HEK293T (cell line): ENCODE measurements at regions not wholly inside any gene's neighbourhood (a gene's known extent, or its start where the extent isn't known, plus 50 kb on each side); places are given as distances from the start of the nearest gene placed in this dataset.

ENCODE experiments used
- CTCF ChIA-PET: fragments of 350-600 bp; formaldehyde crosslinking; extraction: SDS; loops from one replicate; lab custom pipeline; 2021; ENCODE audit warnings: antibody characterized with exemption, inconsistent platforms; lab: Yijun Ruan, JAX
- POLR2A ChIA-PET: fragments of 350-600 bp; formaldehyde crosslinking; extraction: SDS; loops from one replicate; lab custom pipeline; 2020; ENCODE audit warnings: antibody characterized with exemption, inconsistent platforms; lab: Yijun Ruan, JAX
- DNase-seq: peaks from one replicate; pipeline ENCODE4 v3.0.0; 2012; ENCODE audit warnings: mixed read lengths; ENCODE audit errors: extremely low spot score
- ARNT ChIP-seq: fragments of 450-650 bp; IDR thresholded peaks from 2 replicates; pipeline ENCODE4 v1.6.1; 2017; ENCODE audit warnings: mild to moderate bottlenecking
- BHLHE40 ChIP-seq: fragments of 450-650 bp; IDR thresholded peaks from 2 replicates; pipeline ENCODE4 v1.6.1; 2016; ENCODE audit warnings: mild to moderate bottlenecking, moderate library complexity, borderline replicate concordance
- CTBP1 ChIP-seq: fragments of 450-650 bp; IDR thresholded peaks from 2 replicates; pipeline ENCODE4 v1.6.1; 2016; ENCODE audit warnings: borderline replicate concordance
- ELF4 ChIP-seq: fragments of 450-650 bp; IDR thresholded peaks from 2 replicates; pipeline ENCODE4 v1.6.1; 2017; ENCODE audit warnings: antibody characterized with exemption
- FOXA1 ChIP-seq: fragments of 450-650 bp; IDR thresholded peaks from 2 replicates; pipeline ENCODE4 v1.6.1; 2016; ENCODE audit warnings: mild to moderate bottlenecking
- FOXK2 ChIP-seq: fragments of 450-650 bp; IDR thresholded peaks from 2 replicates; pipeline ENCODE4 v1.6.1; 2016; ENCODE audit warnings: mild to moderate bottlenecking
- FOXM1 ChIP-seq: fragments of 450-650 bp; IDR thresholded peaks from 2 replicates; pipeline ENCODE4 v1.6.1; 2017; ENCODE audit warnings: mild to moderate bottlenecking, borderline replicate concordance
- HDGF ChIP-seq: fragments of 450-650 bp; IDR thresholded peaks from 2 replicates; pipeline ENCODE4 v1.6.1; 2017; ENCODE audit warnings: antibody characterized with exemption, borderline replicate concordance
- L3MBTL2 ChIP-seq: fragments of 450-650 bp; conservative IDR thresholded peaks from 2 replicates; pipeline ENCODE4 v1.6.1; 2016; ENCODE audit warnings: mild to moderate bottlenecking
- LEF1 ChIP-seq: fragments of 450-650 bp; IDR thresholded peaks from 2 replicates; pipeline ENCODE4 v1.6.1; 2017; ENCODE audit warnings: mild to moderate bottlenecking, borderline replicate concordance
- NFRKB ChIP-seq: fragments of 450-650 bp; IDR thresholded peaks from 2 replicates; pipeline ENCODE4 v1.6.1; 2016; ENCODE audit warnings: mild to moderate bottlenecking, moderate library complexity
- SP1 ChIP-seq: fragments of 450-650 bp; IDR thresholded peaks from 2 replicates; pipeline ENCODE4 v1.6.1; 2017
- SUZ12 ChIP-seq: fragments of 450-650 bp; IDR thresholded peaks from 2 replicates; pipeline ENCODE4 v1.6.1; 2016; ENCODE audit warnings: mild to moderate bottlenecking
- TARDBP ChIP-seq: fragments of 450-650 bp; IDR thresholded peaks from 2 replicates; pipeline ENCODE4 v1.6.1; 2016
- ZNF384 ChIP-seq: fragments of 450-650 bp; IDR thresholded peaks from 2 replicates; pipeline ENCODE4 v1.6.1; 2016
- TF ChIP-seq, protein P1 (sequence below): fragments of 450-650 bp; IDR thresholded peaks from 2 replicates; pipeline ENCODE4 v1.6.1; 2016

DNA sequence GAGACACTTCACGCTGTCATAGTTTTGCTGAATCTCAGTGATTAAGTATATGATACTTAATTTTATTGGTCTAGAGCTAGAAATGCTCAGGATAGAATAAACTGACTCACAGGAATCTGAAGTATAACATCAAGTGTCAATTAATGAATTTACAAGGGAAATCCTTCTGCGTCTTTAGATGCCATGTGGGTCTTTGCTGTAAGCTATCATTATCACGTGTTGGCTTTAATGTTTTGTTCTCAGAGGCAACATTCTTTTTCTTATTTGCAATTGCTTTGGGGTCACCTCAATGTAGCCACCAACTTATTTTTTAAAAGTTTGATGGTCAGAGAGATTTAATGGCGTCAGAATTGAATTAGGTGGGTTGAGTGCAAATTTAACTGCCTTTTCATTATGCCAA lies 680.1 kb upstream of the PTBP2 start:
- CTCF ChIA-PET, result no interaction called here
- DNase-seq, result no peak
- POLR2A ChIA-PET, result no interaction called here
- TF ChIP-seq FOXM1, result no peak
- TF ChIP-seq ELF4, result no peak
- TF ChIP-seq FOXA1, result no peak
- no peak for TF ChIP-seq SP1
- no peak for TF ChIP-seq CTBP1
- TF ChIP-seq LEF1, result no peak
- TF ChIP-seq FOXK2, result no peak
- TF ChIP-seq L3MBTL2, result no peak
- no peak for TF ChIP-seq ZNF384
- TF ChIP-seq, protein P1, sequence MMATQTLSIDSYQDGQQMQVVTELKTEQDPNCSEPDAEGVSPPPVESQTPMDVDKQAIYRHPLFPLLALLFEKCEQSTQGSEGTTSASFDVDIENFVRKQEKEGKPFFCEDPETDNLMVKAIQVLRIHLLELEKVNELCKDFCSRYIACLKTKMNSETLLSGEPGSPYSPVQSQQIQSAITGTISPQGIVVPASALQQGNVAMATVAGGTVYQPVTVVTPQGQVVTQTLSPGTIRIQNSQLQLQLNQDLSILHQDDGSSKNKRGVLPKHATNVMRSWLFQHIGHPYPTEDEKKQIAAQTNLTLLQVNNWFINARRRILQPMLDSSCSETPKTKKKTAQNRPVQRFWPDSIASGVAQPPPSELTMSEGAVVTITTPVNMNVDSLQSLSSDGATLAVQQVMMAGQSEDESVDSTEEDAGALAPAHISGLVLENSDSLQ, result no peak
- no peak for TF ChIP-seq ARNT

DNA sequence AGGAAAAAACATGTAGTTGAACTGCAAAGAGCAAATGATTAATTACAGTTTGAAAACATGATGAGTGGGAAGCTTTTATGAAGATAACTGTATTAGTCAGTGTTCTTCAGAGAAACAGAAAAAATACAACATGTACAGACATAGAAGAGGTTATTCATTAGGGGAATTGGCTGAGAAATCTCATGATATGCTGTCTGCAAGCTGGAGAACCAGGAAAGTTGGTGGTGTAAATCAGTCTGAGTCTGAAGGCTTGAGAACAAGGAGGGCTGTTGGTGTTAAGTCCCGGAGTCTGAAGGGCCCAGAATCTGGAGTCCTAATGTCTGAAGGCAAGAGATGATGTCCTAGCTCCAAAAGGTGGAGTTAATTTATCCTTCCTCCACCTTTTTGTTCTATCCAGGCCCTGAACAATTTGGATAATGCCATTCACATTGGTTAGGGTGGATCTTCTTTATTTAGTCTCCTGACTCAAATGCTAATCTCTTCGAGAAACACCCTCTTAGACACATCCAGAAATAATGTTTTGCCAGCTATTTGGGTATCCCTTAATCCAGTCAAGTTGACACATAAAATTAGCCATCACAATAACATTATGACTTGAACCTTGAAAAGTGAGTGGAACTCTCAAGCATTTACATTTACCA lies 672.9 kb upstream of the PTBP2 start:
- DNase-seq, result no peak
- TF ChIP-seq HDGF, result no peak
- no peak for TF ChIP-seq ARNT
- TF ChIP-seq CTBP1, result no peak
- no peak for TF ChIP-seq NFRKB
- TF ChIP-seq BHLHE40, result no peak
- no peak for TF ChIP-seq ZNF384
- no peak for TF ChIP-seq ELF4
- no peak for TF ChIP-seq LEF1
- CTCF ChIA-PET, result no interaction called here
- POLR2A ChIA-PET, result no interaction called here

DNA sequence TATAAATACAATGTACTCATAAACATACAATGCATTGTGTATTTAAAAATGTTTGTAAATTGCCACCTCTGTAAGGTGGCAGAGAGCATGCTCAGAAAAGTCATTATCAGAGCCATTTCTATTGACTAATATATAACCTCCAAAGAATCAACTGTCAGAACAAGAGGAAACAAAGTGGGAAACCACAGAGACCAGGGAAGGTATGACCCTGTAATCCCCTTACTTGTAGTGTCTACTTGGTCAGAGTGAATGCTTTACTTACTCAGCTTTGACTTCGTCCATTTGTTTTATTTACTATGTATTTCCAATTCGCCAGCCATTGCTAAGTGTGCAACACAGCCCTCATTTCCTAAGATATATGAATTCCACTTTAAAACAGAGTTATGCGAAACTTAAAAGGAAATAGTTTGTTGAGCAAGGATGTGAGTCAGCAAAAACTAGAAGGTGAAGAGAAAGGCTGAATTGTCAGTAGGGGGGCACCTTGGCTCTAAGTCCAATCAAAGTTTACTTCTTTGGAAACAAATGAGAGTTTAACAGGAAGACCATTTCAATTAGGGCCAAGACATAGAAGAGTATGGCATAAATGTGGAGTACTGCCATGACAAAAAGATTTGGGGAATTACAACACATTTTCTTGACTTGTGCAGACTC lies 671.7 kb upstream of the PTBP2 start:
- CTCF ChIA-PET, result no interaction called here

DNA sequence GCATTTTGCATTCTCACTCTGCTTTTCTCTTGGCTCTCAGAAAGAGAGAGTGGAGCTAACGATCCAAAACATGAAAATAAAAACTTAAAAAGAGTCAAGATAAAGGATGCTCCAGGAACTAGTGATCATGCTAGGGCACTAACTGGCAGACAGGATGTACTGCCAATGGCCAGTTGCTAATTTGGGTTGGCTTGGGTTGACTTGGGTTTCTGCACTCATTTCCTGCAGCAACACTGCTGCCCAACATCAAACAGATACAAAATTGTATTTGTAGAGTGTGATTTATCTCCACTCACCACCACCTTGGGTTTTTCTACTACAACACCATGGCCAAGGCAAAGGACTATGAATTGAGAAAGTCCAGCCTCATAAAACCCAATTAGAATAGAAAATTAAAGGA lies 662.3 kb upstream of the PTBP2 start:
- TF ChIP-seq FOXA1 (no peak), NFRKB (no peak)
- CTCF ChIA-PET, result no interaction called here

More for the DNA sequence above, 671.7 kb upstream of the PTBP2 start:
- POLR2A ChIA-PET, result no interaction called here
- DNase-seq, result no peak
- TF ChIP-seq TARDBP, result no peak
- no peak for TF ChIP-seq SUZ12
- TF ChIP-seq ARNT, result no peak
- TF ChIP-seq NFRKB, result no peak
- TF ChIP-seq CTBP1, result no peak
- no peak for TF ChIP-seq FOXM1
- no peak for TF ChIP-seq SP1
- TF ChIP-seq, protein P1, result no peak
- no peak for TF ChIP-seq FOXA1
- no peak for TF ChIP-seq L3MBTL2

DNA sequence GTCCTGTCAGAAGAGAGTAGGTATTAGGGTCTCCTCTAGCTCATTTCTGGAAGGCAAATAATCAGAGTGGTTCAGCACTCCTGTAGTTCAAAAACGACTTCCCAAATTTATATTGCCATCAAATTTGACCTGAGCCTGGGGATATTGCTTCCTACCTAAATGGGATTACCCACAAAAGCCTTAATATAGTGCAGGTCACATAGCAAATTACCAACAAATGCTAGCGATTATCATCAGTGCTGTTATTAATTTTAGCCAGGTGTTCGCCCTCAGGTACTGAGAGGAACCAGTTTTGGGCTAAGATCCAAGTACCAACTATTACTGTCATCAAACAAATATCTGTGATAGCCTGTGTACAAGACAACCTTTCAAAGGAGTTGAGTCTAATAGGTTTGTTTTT lies 661.8 kb upstream of the PTBP2 start:
- ChIA-PET POLR2A (no interaction called here), CTCF (no interaction called here)
- TF ChIP-seq BHLHE40 (no peak), HDGF (no peak), FOXK2 (no peak), SUZ12 (no peak), LEF1 (no peak), FOXA1 (no peak), SP1 (no peak), ELF4 (no peak)
- no peak for DNase-seq

More for the DNA sequence above, 662.3 kb upstream of the PTBP2 start:
- POLR2A ChIA-PET, result no interaction called here
- no peak for DNase-seq

DNA sequence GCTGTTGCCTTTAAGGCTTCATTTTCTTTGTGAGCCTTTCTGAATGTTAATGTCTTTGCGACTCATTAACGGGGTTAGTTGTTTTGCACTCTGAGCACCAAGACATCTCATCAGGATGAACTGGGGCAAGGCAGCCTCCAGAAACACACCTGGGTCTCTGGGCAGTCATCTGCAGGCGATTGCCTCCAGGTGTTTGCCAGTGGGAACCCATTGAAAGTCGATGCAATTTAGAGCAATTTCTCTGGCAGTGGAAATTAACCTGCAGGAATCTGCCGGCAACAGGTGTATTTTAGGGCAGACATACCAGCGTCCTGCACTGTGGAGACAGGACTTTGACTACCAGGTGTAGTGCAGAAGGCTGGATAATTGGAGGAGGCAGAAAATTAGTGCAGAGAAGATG lies 661.0 kb upstream of the PTBP2 start:
- TF ChIP-seq FOXA1, result no peak
- no peak for TF ChIP-seq SUZ12
- TF ChIP-seq NFRKB, result no peak
- TF ChIP-seq ARNT, result no peak
- no peak for TF ChIP-seq FOXK2
- TF ChIP-seq ELF4, result no peak
- no peak for TF ChIP-seq BHLHE40
- TF ChIP-seq LEF1, result no peak
- no peak for TF ChIP-seq CTBP1
- TF ChIP-seq L3MBTL2, result no peak
- TF ChIP-seq HDGF, result no peak
- no peak for TF ChIP-seq TARDBP
- TF ChIP-seq, protein P1, result no peak
- TF ChIP-seq ZNF384, result no peak
- no peak for TF ChIP-seq SP1
- TF ChIP-seq FOXM1, result no peak
- CTCF ChIA-PET, result no interaction called here
- POLR2A ChIA-PET, result no interaction called here
- no peak for DNase-seq
